Keratinocyte (primary cell): ENCODE measurements at regions not wholly inside any gene's neighbourhood (a gene's known extent, or its start where the extent isn't known, plus 50 kb on each side); places are given as distances from the start of the nearest gene placed in this dataset.

Experiments used
- DNase-seq: peaks from one replicate; pipeline ENCODE4 v3.0.0-alpha.2; 2011; ENCODE audit warnings: low read depth, missing footprints, low spot score
- FAIRE-seq: peaks from 2 replicates; lab custom pipeline; 2011; peaks lifted over from hg19 to GRCh38; lab: Jason Lieb, UNC
- H2AFZ ChIP-seq: 2 replicates; pipeline ENCODE4 v1.6.0; 2012; ENCODE audit warnings: low read length, control low read depth, inconsistent platforms; ENCODE audit not compliant: control insufficient read depth
- H3K27ac ChIP-seq: 2 replicates; pipeline ENCODE4 v1.5.1; 2011; ENCODE audit warnings: low read length; ENCODE audit not compliant: control insufficient read depth, insufficient read depth
- H3K27me3 ChIP-seq: 3 replicates; pipeline ENCODE4 v1.6.0; 2011; ENCODE audit warnings: low read length; ENCODE audit not compliant: control insufficient read depth, insufficient read depth; ENCODE audit errors: extremely low read depth
- H3K36me3 ChIP-seq, 2 experiments: 2 replicates in 1 of 2; 3 replicates in 1 of 2; pipeline ENCODE4 v1.5.1; 2011; ENCODE audit warnings: low read length in 2 of 2, mild to moderate bottlenecking in 1 of 2; ENCODE audit not compliant: control insufficient read depth in 2 of 2, insufficient read depth in 2 of 2; ENCODE audit errors: extremely low read depth in 1 of 2
- H3K4me1 ChIP-seq: 3 replicates; pipeline ENCODE4 v1.5.1; 2011; ENCODE audit warnings: low read length; ENCODE audit not compliant: control insufficient read depth, insufficient read depth; ENCODE audit errors: extremely low read depth
- H3K4me2 ChIP-seq: 3 replicates; pipeline ENCODE4 v1.6.0; 2011; ENCODE audit warnings: low read depth, low read length; ENCODE audit not compliant: control insufficient read depth, insufficient read depth; ENCODE audit errors: extremely low read depth
- H3K4me3 ChIP-seq, 3 experiments: fragments of 200-600 bp in 1 of 3; sonication (generic) in 1 of 3; 2 replicates in 2 of 3; 3 replicates in 1 of 3; pipeline ENCODE4 v1.5.1; 2011 to 2016; ENCODE audit warnings: low read length in 3 of 3, mild to moderate bottlenecking in 3 of 3, control low read depth in 2 of 3, inconsistent platforms in 1 of 3, low read depth in 1 of 3, mixed read lengths in 1 of 3, mixed run types in 1 of 3, moderate library complexity in 1 of 3; ENCODE audit not compliant: control insufficient read depth in 2 of 3, insufficient read depth in 2 of 3; ENCODE audit errors: extremely low read depth in 1 of 3
- H3K79me2 ChIP-seq: 2 replicates; pipeline ENCODE4 v1.6.0; 2012; ENCODE audit warnings: low read length; ENCODE audit not compliant: control insufficient read depth, insufficient read depth
- H3K9ac ChIP-seq: 3 replicates; pipeline ENCODE4 v1.6.0; 2011; ENCODE audit warnings: low read length; ENCODE audit not compliant: control insufficient read depth, insufficient read depth; ENCODE audit errors: extremely low read depth
- H3K9me1 ChIP-seq: 3 replicates; pipeline ENCODE4 v1.6.0; 2011; ENCODE audit warnings: low read length; ENCODE audit not compliant: control insufficient read depth, insufficient read depth; ENCODE audit errors: extremely low read depth
- H3K9me3 ChIP-seq: 2 replicates; pipeline ENCODE4 v1.5.1; 2012; ENCODE audit warnings: low read depth, low read length; ENCODE audit not compliant: control insufficient read depth
- H4K20me1 ChIP-seq: 3 replicates; pipeline ENCODE4 v1.6.0; 2011; ENCODE audit warnings: low read length; ENCODE audit not compliant: control insufficient read depth, insufficient read depth; ENCODE audit errors: extremely low read depth
- EZH2 ChIP-seq: IDR thresholded peaks from one replicate; pipeline ENCODE4 v1.6.1; 2012; ENCODE audit warnings: inconsistent platforms, mild to moderate bottlenecking, low read length, moderate library complexity
- dilution Hi-C: fragments of 300-500 bp; cut with MboI; formaldehyde crosslinking; loops from one replicate; pipeline ENCODE4 v1.7.0; 2020; ENCODE audit warnings: low sequenced_read_pairs; ENCODE audit not compliant: extremely low pct_ligation_motif_present
- TF ChIP-seq, protein P1 (sequence below), 3 experiments: IDR thresholded peaks in 1 of 3; conservative IDR thresholded peaks in 1 of 3; optimal IDR thresholded peaks in 1 of 3; 2 replicates in 2 of 3; 3 replicates in 1 of 3; pipeline versions ENCODE3 to v1.5.1; 2011; ENCODE audit warnings: low read length in 3 of 3, mild to moderate bottlenecking in 3 of 3, moderate library complexity in 2 of 3, control low read depth in 1 of 3, inconsistent platforms in 1 of 3; ENCODE audit not compliant: insufficient read depth in 2 of 3; ENCODE audit errors: extremely low read depth in 1 of 3

DNA sequence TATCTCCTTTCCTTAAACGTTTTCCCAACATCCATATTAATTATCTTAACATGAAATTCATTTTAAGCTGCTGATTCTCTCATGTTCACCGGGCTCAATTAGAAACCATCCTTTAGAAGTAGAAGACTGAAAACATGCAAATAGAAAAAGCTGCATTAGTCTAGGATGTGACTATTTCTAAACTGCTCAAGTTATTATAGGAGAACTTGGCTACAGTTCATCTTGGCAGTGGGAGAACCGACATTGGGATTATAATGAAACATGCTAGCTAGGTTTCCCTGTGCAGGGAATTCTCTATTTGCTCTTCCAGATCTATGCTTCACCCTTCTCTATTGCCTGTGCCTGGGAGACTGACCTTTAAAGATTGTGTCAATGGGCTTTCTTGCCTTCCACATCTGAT is 151.0 kb upstream of the PPARGC1A start:
- Histone ChIP-seq H3K27ac (no peak overlapping the region), H3K79me2 (no peaks in the 10 kb centered on the region), H3K9me1 (no peaks in the 10 kb centered on the region), H3K9me3 (no peaks in the 10 kb centered on the region), H3K4me2 (no peak overlapping the region), H2AFZ (no peak overlapping the region), H3K9ac (no peak overlapping the region), H3K27me3 (peaks cover 3% of the 10 kb centered on the region), H3K36me3 (no peaks in the 10 kb centered on the region), H4K20me1 (no peaks in the 10 kb centered on the region), H3K4me1 (no peaks in the 10 kb centered on the region), H3K4me3 (no peak overlapping the region)
- DNase-seq (no peak), FAIRE-seq (no peak)
- dilution Hi-C loops = no loop called here
- TF ChIP-seq, protein P1, sequence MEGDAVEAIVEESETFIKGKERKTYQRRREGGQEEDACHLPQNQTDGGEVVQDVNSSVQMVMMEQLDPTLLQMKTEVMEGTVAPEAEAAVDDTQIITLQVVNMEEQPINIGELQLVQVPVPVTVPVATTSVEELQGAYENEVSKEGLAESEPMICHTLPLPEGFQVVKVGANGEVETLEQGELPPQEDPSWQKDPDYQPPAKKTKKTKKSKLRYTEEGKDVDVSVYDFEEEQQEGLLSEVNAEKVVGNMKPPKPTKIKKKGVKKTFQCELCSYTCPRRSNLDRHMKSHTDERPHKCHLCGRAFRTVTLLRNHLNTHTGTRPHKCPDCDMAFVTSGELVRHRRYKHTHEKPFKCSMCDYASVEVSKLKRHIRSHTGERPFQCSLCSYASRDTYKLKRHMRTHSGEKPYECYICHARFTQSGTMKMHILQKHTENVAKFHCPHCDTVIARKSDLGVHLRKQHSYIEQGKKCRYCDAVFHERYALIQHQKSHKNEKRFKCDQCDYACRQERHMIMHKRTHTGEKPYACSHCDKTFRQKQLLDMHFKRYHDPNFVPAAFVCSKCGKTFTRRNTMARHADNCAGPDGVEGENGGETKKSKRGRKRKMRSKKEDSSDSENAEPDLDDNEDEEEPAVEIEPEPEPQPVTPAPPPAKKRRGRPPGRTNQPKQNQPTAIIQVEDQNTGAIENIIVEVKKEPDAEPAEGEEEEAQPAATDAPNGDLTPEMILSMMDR (optimal IDR thresholded peaks at IDR 0.05 in 1 of 3, IDR thresholded peaks at IDR 0.05 in 1 of 3, conservative IDR thresholded peaks at IDR 0.05 in 1 of 3; ENCODE audit: extremely low read depth in 1 of 3, insufficient read depth in 2 of 3, low read length in 3 of 3) = no peak
- no peak for TF ChIP-seq EZH2

DNA sequence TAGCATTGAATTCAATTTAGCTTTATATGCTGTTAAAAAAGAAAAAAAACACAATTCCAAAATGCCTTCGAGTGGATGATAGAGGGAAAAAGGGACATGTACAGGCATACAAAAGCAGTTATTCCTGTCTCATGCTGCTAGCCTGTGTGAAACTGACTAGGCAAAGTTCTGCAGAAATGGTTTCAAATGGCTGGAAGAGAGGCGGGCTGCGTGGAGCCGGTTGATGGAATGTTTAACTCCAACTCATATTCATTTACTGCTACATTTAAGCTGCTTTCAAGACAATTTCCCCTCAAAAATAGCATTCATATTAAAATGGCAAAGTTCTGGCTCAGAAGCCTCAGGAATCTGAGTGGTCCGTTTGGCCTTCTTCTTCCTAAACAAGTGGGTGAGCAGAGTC is 143.8 kb upstream of the PPARGC1A start:
- DNase-seq = no peak
- Histone ChIP-seq H3K9ac (no peak overlapping the region), H3K9me3 (no peaks in the 10 kb centered on the region)

More for the DNA sequence above, 143.8 kb upstream of the PPARGC1A start:
- Histone ChIP-seq H3K4me2 (no peak overlapping the region), H3K4me1 (no peaks in the 10 kb centered on the region), H3K36me3 (no peaks in the 10 kb centered on the region), H4K20me1 (no peaks in the 10 kb centered on the region), H3K9me1 (no peaks in the 10 kb centered on the region), H3K27me3 (no peaks in the 10 kb centered on the region), H3K27ac (no peak overlapping the region), H2AFZ (no peak overlapping the region), H3K79me2 (no peaks in the 10 kb centered on the region), H3K4me3 (no peak overlapping the region)
- dilution Hi-C loops = no loop called here
- FAIRE-seq = no peak
- TF ChIP-seq, protein P1 (optimal IDR thresholded peaks at IDR 0.05 in 1 of 3, IDR thresholded peaks at IDR 0.05 in 1 of 3, conservative IDR thresholded peaks at IDR 0.05 in 1 of 3; ENCODE audit: extremely low read depth in 1 of 3, insufficient read depth in 2 of 3, low read length in 3 of 3) = no peak
- no peak for TF ChIP-seq EZH2
